Inflammatory macrophage treated with lipopolysaccharide for 4 hours (primary cell): ENCODE measurements at regions not wholly inside any gene's neighbourhood (a gene's known extent, or its start where the extent isn't known, plus 50 kb on each side); places are given as distances from the start of the nearest gene placed in this dataset.

ENCODE experiments used
- DNase-seq: peaks from one replicate; pipeline ENCODE4 v3.0.0-alpha.2; 2020

DNA sequence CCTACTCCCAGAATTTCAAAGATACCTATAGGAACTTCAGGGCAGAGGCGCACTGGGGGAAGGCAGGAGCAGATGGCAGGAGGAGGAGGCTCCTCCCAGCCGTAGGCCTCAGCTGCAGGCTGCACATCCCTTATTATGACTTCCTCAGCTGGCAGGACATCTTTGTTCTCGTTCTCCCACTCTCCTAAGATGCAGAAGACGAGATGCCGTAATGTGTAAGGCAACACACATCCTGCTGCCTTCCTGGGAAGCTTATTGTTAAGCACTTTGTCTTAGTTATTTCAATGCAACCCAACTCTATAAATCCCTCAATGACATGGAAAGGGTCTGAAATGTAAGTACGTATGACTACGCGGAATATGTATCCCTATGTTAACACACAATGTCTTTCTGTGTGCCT lies 599.8 kb upstream of the MGMT start:
- no peak for DNase-seq

DNA sequence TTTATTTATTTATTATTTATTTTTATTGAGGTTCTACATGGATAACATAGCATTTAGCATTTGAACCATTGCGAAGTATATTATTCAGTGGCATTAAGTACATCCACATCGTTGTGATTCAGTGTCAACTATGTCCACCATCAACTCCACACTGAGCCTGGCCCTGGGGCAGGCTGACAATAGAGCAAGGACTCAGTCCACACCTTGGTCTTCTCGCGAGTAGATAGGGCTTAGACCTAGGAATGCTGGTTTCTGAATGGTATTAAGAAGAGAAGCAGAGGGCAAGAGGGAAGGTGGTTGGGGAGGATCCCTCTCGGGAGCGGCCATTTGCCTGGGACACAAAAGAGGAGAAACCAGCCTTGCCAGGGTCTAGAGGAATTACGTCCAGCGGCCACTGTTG lies 599.2 kb upstream of the MGMT start:
- DNase-seq = no peak

DNA sequence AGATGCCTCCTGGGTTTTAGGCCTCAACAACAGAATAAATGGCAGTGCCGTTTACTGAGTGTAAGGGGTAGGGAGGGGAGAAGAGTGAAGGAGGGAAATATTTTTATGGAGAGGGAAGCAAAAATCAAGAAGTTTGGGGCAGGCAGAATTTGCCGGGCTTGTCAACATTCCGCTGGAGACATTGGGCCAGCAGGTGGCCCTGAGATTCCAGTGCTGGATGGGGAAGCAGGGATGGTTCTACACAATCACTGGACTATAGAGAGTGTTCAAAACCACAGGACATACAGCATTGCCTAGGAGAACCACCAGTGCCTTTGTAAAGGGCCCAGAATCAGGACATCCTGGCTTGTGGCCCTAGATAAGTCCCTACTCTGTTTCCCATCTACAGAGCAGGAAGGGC lies 598.6 kb upstream of the MGMT start:
- DNase-seq = no peak

DNA sequence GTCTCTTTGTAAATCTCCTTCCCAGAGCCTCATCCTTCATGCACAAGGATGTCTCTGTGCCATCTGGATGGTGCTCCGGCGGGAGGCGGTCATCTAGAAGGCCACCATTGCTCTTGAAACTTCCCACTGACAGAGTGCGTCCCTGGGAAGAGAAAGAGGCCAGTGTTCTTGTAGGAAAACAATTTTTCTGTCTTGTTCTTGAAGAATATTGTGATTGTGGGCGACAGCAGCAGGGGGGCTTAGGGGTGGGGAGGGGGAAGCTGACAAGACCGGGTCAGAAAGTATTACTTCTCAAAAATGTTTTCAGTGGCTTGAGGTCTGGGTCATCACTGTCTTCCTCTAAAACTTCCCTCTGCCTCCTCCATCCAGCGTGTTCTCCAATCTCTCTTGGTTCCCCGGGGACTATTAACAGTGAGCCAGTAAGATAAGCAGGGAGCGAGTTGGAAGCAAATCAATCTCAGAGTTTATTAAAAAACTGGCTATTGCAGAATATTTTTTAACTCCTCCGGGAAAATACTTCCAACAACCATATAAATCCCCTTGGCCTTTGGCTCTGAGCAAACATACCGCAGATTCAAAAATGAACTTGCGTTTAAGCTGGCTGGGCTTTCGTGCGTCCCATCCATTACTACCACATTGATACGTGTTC lies 597.8 kb upstream of the MGMT start:
- DNase-seq = no peak

DNA sequence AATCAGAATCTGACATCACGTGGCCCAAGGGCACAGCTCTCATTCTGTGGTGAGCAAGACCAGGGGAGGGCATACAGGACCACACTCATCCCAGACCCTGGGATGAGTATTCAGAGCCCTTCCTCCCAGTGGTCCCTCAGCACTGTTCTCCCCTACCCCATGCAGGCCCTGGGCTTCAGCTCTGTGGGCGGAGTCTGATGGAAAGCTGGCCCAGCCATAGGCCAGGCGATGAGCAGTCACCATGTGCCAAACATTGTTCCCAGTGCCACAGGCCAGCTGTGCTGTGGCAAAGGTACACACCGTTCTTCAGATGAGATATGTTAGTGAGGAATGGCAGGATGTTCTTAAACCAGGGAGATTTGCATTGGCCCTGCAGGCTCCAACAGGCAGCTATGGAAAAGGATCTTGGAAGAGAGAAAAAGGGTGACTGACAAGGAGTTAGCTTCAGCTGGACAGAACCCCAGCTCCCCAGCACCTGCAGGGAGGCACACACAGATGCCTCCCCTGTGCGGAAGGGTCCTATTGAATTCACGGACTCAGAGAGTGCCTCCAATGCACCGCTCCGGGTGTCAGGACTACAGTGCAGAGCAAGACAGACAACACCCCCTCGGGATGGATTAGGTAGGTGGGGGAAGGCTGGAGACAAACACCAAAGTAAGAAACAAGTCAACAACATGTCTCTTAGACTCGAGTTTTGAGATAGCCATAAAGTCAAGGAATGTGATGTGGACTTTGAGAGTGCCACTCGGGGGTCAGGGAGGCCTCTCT lies 596.0 kb upstream of the MGMT start:
- no peak for DNase-seq

DNA sequence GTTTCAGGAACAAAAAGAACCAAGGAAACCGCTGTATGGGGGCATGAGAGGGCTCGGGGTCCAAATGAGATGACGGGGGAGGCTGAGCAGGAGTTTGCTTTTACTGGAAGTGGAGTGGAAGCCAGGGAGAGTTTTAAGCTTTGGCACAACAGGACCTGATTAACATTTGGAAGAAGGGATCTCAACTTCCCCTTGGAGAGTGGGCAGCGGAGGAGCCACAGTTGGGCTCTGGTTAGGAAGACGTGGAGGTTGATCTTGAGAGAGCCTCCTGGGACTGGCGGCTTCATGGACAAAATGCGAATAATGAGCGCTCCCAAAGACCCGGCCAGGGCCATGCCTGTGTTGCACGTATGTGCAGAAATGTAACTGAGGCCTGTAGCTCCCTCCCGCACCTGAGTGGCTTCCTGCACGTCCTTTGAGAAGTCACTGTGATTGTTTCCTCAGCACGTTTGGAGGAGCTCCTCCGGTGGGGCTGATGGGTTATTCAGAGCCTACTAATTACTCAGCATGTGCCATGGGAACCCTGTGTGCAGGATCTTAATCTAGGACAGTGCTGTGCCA lies 595.3 kb upstream of the MGMT start:
- no peak for DNase-seq

DNA sequence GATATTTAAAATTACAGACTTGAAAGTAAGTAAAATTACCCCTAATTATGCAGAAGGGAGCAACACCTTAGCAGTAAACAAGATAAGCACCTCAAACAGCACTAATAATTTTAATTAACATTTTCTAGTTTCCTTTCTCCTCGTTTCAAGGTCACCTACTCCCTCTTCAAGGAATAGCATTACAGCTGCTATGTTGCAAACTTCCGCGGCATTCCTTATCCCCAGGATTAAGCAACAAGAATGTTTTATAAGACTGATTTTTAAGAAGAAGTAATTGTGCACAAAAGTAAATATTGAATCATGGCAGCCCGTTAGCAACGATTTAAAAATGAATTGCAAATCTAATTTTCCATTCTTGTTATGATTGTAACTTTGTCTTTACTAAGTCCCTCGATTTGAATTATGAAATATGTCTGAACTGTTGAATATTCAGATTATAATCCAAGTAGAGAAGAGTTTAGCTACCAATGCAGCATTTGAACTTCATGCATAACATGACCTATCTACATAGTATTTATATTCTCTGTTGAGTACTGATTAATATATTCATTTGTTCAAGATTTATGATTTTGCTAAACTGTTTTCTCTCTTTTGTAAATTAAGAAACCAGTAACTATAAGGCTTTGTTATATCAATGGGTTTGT lies 593.5 kb upstream of the MGMT start:
- DNase-seq = no peak

DNA sequence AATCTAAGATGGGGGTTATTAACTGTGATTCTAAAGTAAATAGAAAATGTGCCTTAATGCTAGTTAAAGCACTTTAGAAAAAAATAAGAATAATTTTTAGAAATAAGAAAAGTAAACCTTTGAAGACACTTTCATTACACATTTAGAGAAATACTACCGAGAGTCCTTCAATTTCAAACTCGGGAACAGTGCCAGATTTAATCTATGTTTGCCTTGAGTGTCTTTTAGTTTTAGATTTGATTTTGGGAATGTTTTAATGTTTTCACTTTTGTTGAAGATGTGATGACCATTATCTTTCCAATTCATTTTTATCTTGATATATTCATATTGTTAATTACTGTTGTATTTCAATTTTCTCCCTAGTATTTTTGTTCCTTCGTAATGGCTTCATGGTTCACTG lies 592.7 kb upstream of the MGMT start:
- no peak for DNase-seq

DNA sequence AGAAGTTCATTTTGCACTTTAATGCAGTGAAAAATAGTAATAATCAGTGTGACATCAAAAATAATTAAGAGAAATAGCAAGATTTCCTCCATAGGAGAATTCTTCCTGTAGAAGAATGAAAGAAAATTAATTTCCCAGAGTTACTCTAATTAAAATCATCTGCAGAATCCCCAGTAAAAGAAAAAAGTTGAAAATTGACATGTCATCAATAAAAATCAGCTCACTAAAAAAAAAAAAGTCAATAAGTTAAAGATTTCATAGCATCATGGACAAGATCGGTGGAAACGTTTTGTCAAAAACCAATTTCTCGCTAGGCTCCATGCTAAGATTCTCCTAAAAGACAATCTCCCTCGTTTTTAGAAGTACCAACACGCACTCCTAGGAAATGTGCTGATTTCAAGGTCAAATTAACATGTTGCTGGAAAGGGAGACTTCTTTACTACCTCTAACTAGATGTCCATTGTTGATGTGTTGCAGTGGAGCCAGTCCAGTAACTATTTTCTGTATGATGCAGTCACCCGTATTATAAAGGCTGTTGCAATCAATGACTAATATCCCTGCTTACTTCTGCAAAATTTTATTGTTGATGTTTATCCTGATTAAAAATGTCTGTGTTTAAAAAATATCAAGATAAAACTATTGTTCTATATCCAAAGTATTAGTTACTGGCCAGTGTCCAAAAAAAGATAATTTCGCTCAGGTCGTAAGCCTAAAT lies 591.9 kb upstream of the MGMT start:
- DNase-seq = peak; percentile 25

DNA sequence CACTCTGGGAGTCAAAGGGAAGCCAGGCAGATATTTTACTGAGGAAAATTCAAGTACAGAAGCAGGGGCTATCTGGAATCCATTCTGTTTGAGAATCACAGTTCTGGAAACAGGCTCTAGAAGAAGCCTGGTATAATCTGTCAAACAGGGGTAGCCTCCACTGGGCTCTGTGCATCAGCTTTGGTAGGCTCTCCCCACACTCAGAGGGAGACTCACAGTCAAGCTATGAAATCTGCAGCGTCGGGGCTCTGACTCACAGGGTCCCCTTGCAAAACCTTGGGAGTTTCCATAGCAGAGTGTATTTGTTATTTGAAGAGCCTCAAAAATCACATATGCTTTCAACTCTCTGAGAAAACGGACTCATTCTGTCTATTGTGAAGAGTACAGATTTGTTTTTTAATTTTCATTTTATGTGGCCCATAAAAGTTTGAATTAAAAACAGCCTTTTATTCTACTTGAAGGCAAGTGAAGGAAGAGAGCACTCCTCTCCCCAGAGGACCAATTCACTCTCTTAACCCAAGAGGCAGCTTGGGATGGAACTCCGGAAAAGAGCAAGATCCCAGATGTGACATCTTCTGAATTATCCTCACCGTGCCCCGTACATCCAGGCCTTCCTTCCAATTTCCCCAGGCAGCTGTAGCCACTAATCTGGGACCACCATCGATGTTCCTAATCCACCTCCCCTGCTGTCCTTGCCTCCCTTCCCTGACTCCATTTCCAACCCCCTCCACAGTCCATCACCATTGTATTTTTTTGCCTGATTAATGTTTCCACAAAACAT lies 590.9 kb upstream of the MGMT start:
- peak; percentile 18 for DNase-seq

DNA sequence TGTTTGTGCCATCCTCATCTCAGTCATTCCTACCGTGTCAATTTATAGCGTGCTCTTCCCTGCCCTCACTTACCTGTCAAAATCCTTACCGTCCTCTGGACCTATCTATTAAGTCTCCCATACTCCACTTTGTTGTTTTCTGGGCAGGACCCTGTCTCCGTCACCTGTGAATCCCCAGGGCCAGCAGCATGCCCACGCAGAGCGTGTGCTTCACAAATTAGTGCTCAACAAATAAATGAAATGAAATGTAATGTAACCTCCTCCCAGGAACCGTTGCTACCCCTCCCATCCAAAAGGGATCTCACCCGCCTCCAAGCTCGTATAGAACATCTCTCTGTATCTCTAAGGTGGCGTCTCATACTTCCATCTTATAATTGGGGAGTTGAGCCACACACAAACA lies 589.9 kb upstream of the MGMT start:
- DNase-seq = no peak

DNA sequence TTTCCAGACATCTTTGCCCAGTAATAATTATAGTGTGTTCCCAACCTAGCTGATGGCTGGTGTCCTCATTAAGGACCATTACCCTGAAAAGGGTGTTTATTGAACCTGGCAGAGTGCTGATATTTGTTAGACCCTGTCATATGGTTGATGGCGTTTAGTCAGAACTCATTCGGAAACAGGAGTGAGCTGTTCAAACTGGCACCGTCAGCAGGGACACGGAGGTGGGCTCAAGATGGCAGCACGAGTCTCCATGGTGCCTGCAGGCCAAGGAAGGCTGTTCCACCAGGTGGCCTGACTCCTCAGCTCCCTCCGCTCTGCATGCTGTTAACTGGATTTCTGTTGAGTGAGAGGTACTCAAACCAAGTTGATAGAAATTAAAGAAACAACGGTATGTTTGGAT lies 589.1 kb upstream of the MGMT start:
- DNase-seq = no peak

DNA sequence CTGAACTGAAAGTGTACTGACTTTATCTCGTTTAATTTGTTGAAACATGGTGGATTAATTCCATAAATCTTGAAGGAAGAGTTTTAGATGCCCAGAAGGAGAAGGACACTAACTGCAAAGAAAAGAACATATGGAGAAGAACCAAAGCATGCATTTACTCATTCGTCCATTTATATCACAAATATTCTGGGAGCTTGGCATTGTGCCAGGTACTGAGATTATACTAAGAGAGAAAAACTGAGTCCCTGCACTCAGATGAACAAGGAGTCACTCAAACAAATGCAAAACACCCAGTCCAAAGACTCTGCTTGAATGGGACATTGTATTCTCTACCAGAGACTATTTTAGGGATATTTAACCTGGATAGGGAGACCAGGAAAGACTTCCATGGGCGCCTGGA lies 588.0 kb upstream of the MGMT start:
- no peak for DNase-seq

DNA sequence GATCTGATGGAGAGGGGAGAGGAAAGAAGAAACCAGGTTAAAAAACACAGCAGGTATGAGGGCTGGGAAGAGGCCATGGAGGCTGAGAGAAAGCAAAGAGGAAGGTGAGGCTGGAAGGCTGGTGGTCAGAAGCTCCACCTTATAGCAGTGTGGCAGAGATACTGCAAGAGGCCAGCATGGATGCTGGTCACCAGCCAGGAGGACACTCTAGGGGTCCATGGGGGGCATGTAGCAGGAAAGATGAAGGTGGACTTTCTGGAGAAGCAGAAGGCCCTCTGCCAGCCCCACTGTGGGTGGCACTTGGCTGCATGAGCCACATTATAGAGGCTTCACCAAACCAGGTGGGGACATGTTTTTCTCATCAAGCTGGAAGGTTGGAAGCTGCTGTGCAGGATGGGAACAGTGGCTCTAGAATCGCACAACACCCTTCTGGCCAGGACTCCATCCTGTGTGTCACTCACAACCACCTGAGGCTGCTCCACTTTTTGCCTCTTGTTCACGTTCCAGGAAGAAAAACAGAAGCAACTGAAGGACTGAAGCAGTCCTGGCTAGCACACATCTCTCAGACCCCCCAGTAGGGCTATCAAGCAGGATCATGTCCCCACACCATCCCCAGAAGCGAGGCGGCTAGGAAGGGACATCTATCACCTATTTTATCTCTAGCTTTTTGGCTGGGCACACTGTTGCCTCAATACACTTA lies 587.5 kb upstream of the MGMT start:
- DNase-seq = no peak

DNA sequence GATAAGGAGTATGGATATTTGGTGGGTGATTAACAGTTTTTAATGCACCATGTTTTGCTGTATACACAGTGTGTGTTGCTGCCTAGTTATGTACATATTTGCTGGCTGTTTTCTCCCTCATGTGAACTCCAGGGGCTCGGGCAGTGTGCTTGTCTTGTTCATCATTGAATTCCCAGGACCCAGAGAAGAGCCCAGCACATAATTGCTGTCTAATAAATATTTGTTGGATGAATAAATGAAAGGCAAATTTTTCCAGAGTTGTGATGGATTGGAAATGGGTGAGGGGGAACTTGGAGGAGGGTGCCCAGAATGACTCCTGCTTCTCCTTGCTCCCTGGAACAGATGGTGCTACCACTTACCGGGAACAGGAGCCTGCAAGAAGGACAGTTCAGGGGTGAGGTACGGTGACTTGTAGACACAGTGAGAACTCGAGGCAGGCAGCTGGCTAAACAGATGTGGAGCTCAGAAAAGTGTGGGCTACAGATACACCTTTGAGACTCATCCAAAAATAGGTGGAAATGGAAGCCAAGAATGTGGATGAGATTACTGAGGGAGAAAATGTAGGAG lies 586.8 kb upstream of the MGMT start:
- DNase-seq = no peak

DNA sequence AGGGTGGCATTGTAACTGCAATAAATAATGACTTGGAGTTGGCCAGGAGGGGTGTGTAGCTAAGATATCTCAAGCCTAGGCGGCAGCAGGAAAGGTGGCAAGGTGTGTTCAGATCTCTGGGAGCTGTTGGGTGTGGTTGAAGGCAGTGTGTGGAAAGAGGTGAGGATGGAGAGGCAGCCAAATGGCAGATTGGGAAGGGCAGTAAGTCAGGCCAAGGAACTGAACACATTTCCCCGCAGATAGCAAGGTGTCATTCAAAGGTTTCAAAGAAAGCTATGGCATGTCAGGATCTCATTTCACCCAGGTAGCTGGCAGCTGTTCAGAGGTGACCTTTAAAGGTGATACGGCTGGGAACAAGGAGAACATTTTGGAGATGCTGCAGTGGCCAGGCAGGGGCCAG lies 586.0 kb upstream of the MGMT start:
- DNase-seq = no peak

DNA sequence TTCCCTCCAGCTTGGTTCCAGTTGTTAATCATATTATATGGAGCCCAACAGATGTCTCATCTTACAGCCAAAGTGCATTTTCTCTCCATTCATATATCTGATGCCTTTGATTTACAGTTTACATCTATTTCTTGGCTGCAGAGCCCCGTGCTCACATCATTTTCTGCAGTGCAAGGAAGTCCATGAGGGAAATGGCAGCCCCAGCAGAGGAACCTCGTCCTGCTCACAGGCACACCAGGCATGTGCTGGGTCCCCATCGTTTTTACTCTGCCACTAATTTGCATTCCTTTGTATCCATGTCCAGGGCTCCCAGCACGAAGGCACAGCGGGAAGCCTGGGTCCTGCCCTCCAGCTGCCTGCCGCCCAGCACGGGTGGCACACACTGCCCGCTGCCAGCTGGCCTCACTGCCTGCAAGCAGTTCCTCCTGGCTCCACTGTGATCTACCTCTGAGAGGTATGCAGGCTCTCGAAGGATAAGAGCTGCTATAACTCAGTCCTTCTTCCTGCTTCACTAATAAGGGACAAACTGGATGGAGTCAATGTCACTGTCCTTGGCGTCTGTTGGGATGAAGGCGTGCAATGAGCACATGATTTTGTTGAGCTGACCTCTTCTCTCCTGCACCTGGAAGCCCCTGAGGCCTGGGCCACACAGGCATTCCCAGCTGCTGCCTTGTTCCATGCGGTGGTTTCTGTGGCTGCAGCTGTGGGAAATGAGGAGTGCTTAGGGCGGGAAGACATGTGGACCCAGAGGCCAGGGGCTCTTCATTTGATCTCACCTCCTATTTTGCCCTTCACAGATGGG lies 583.6 kb upstream of the MGMT start:
- no peak for DNase-seq

DNA sequence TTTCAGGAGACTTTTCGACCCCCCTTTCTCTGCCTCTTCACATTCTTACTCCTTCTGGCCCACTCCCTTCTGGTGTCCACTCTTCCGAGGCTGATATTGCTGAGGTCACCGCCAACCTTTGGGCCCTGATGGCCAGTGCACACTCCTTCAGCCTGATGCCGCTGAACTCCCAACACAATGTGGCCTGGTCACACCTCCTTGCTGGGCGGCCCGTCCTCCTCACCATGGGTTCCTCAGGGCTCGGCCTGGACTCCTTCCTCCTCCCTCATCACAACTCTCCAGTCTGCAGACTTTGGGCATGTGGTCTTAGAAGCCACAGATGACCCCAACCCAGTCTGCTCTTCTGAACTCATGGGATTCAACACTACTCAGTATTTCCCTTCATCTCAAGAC lies 583.0 kb upstream of the MGMT start:
- no peak for DNase-seq

DNA sequence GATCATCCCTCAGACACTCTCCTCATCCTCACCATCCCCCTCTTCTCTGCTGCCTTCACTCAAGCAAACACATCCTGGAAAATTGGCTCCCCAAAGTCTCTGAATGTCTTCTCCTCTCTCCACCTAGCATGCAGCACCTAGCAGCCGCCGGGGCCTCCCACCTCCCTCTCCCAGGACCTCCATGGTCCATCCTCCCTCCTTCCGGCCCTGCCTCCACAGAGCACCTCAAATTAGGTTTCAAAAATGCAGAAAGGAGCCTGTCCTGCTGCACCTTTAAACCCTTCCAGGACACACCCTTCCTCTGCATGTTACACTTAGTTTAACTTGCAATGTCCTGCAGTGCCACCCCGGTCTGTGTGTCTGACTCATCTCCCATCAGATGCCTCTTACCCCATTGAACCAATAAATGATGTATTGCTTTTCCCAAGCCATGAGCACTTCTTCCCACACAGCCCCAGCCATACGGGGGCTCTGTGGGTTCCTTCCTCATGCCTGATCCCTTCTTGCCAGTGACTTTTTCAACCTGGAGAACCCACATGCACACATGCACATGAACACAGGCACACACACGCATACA lies 582.5 kb upstream of the MGMT start:
- no peak for DNase-seq
